Activated T-cell treated with anti-CD3 and anti-CD28 coated beads, Interleukin-2, amount 50 U/mL, for 72 hours (primary cell): ENCODE measurements at regions not wholly inside any gene's neighbourhood (a gene's known extent, or its start where the extent isn't known, plus 50 kb on each side); places are given as distances from the start of the nearest gene placed in this dataset.
"Not testable (repeated sequence)": the region's sequence is repeated elsewhere in the genome, so short reads cannot be mapped to it uniquely, and the experiment has no call there.

Experiments
- ATAC-seq, 2 donors: fragments of 150-1000 bp; cut with Tn5 transposase; replicated peaks in 1 of 2; 2 replicates each; pipeline ENCODE4 v1.10.0; 2021; ENCODE audit warnings: moderate library complexity in 2 of 2, mild to moderate bottlenecking in 1 of 2
- DNase-seq, 2 donors: peaks; one replicate each; pipeline ENCODE4 v3.0.0; 2021 to 2022; ENCODE audit warnings: mixed read lengths in 1 of 2
- H3K27ac Mint-ChIP-seq: one replicate; pipeline ENCODE4 v1.8.0; 2022; ENCODE audit warnings: mild to moderate bottlenecking, moderate library complexity, mixed read lengths
- H3K27me3 Mint-ChIP-seq: one replicate; pipeline ENCODE4 v1.8.0; 2022; ENCODE audit warnings: low read depth, mixed read lengths
- H3K36me3 Mint-ChIP-seq, 2 donors: one replicate each; pipeline ENCODE4 v1.8.0; 2022; ENCODE audit warnings: mixed read lengths in 2 of 2, mild to moderate bottlenecking in 1 of 2; ENCODE audit not compliant: insufficient read depth in 2 of 2
- H3K4me1 Mint-ChIP-seq: one replicate; pipeline ENCODE4 v1.8.0; 2022; ENCODE audit warnings: low read depth, mixed read lengths
- H3K4me3 Mint-ChIP-seq, 2 donors: one replicate each; pipeline ENCODE4 v1.8.0; 2022; ENCODE audit warnings: mild to moderate bottlenecking in 2 of 2, mixed read lengths in 2 of 2, moderate library complexity in 2 of 2
- H3K9me3 Mint-ChIP-seq, 2 donors: one replicate each; pipeline ENCODE4 v1.8.0; 2022; ENCODE audit warnings: mixed read lengths in 2 of 2

- not testable (repeated sequence) for DNase-seq, ATAC-seq, H3K4me1 Mint-ChIP-seq, H3K9me3 Mint-ChIP-seq, H3K27ac Mint-ChIP-seq, H3K27me3 Mint-ChIP-seq, H3K36me3 Mint-ChIP-seq, H3K4me3 Mint-ChIP-seq
Measured at GRCh38 chr4:130038540-130038939, 942.6 kb downstream of the C4orf33 start.

DNA sequence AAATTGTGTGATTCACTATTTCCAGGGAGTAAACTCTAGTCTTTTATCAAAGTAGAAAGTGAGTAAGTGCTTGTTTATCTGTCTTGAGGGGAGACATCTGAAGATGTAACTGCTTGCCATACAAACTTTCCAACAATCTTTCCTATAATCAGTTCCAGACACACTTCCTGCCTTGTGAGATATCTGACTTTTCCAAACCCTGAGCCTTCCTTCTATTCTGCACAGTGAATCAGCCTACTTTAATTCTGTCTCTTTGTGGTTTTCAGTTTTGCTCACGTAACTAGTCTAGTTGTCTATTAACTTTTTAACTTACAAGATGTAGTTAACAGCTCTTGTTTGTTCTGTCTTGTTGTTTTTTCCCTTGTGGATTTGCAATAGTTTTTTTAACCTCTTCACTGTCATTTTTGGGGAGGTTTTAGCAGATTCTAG lies 947.8 kb downstream of the C4orf33 start:
- H3K4me1 Mint-ChIP-seq: no peaks in the 10 kb centered on the region
- H3K9me3 Mint-ChIP-seq: peaks cover 2 to 7% of the 10 kb centered on the region in 2 donors
- H3K27me3 Mint-ChIP-seq: no peaks in the 10 kb centered on the region
- no peak for DNase-seq
- H3K36me3 Mint-ChIP-seq: no peaks in the 10 kb centered on the region
- no peak overlapping the region for H3K27ac Mint-ChIP-seq
- H3K4me3 Mint-ChIP-seq: no peak overlapping the region
- ATAC-seq: no peak

DNA sequence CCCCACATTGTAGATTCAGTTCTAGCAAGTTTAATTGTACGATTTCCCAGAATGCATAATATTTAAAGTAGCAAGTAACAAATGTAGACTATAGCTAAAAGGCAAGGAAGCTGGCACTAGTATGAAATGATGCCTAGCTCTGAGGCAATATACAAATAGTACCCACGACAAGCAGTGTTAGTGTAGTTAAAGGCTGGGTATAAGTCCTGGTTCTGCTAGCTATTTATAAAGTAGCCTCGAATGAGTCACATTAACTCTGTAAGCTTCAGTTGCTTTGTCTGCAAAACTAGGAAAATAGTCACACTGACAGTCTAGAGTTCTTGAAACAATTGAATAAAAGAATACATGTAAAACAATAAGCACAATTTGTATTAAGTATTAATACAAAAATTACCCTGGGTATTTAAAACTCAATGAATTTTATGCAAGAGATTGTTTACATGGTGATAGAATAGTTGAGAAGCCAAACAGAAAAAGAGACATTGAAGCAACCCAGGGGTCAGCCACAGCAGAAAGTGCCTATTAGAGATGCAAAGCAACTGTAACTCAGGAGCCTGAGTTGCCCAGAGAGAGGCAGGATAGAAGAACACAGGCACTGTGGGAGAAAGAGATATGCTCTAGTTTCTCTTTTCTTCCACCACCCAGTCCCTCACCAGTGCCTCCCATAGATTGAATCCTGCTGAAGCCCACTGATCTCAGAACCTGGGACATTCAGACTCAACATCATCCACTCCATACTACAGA lies 949.0 kb downstream of the C4orf33 start:
- no peaks in the 10 kb centered on the region for H3K4me1 Mint-ChIP-seq
- no peaks in the 10 kb centered on the region for H3K36me3 Mint-ChIP-seq
- H3K9me3 Mint-ChIP-seq: peaks cover 2 to 7% of the 10 kb centered on the region in 2 donors
- H3K27me3 Mint-ChIP-seq: no peaks in the 10 kb centered on the region
- H3K27ac Mint-ChIP-seq: no peak overlapping the region
- DNase-seq (no peak), ATAC-seq (no peak)
- H3K4me3 Mint-ChIP-seq: no peak overlapping the region

DNA sequence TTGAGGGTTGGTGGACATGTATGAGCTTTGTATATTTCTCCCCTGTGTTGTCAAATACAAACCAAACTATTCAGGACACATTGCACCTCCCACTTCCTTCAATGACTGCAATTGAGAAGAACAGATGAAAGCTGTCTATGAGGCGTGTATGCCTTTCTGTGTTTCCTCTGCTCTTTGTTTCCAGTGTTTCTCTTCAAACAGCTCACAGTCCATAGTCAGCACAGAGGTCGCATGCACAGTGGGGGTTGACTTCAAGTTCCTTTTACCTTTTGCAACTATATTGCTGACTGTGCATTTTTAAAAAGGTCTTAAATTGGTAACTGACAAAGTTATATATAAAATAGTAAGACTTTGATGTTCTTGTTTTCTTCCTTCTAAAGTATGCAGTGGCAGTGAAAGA lies 957.8 kb downstream of the C4orf33 start:
- DNase-seq: no peak
- no peaks in the 10 kb centered on the region for H3K4me1 Mint-ChIP-seq
- peaks cover 2 to 3% of the 10 kb centered on the region in 2 donors for H3K9me3 Mint-ChIP-seq
- H3K27me3 Mint-ChIP-seq: no peaks in the 10 kb centered on the region
- H3K36me3 Mint-ChIP-seq: peaks cover 0 to 1% of the 10 kb centered on the region in 2 donors
- no peak for ATAC-seq
- no peak overlapping the region for H3K27ac Mint-ChIP-seq
- no peak overlapping the region for H3K4me3 Mint-ChIP-seq

DNA sequence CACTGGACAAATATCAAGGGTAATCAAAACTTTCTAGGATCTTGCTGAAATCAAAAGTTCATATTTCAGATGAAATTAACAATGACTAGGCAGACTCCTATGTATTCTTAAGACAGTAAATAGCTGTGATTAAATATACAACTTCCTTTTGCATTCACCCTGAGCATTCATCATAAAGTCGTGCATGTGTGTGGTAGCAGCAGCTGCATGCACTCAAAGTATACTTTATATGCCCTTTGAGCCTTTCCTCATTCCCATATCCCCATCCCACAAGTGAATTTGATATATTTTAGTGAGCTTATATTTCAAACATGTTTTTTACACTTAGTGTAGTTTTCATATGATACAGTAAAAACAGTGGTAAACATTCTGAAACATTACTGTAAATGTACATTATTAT lies 959.0 kb downstream of the C4orf33 start:
- Mint-ChIP-seq H3K4me1 (no peaks in the 10 kb centered on the region), H3K27me3 (no peaks in the 10 kb centered on the region), H3K9me3 (peaks cover 0 to 3% of the 10 kb centered on the region in 2 donors), H3K27ac (no peak overlapping the region), H3K36me3 (peaks cover 0 to 1% of the 10 kb centered on the region in 2 donors), H3K4me3 (no peak overlapping the region)
- no peak for DNase-seq
- ATAC-seq: no peak

DNA sequence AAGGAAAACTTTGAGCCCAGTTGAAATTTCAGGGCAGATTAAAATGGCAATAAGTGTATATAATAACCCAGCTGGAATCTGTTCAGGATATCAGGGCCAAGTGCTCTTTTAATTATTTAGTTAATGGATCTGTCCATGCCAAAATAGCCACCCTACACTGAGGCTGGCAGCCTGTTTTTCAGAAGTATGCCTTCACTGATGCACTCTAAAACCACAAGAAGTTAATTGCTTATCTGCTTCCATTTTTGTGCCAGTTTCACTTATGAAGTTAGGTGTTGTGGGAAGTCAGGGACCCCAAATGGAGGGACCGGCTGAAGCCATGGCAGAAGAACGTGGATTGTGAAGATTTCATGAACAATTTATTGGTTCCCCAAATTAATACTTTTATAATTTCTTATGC lies 960.3 kb downstream of the C4orf33 start:
- DNase-seq: no peak
- Mint-ChIP-seq H3K27me3 (no peaks in the 10 kb centered on the region), H3K4me1 (no peaks in the 10 kb centered on the region), H3K9me3 (peaks cover 2 to 5% of the 10 kb centered on the region in 2 donors), H3K4me3 (no peak overlapping the region), H3K27ac (no peak overlapping the region), H3K36me3 (peaks cover 0 to 1% of the 10 kb centered on the region in 2 donors)
- ATAC-seq: no peak

DNA sequence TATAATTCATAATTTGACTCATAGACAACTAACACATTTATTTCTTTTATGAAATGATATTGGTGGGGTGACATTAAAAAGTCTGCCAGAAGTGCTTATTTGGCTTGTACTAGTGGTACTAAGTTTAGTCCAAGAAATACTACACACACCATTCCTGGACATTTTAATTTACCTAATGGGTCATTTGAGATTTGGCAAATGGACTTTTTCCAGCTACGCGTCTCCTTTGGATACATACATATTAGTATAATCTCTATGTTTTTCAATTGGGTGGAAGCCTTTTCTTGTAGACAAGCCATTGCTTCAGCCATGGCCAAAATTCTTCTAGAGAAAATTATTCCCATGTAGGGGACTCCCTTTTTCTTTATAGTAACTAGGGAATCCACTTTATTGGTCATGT lies 968.5 kb downstream of the C4orf33 start:
- Mint-ChIP-seq H3K36me3 (no peaks in the 10 kb centered on the region), H3K4me1 (no peaks in the 10 kb centered on the region), H3K4me3 (no peak overlapping the region), H3K27me3 (no peaks in the 10 kb centered on the region), H3K9me3 (peaks cover 2 to 4% of the 10 kb centered on the region in 2 donors), H3K27ac (no peak overlapping the region)
- DNase-seq: no peak
- ATAC-seq: no peak

DNA sequence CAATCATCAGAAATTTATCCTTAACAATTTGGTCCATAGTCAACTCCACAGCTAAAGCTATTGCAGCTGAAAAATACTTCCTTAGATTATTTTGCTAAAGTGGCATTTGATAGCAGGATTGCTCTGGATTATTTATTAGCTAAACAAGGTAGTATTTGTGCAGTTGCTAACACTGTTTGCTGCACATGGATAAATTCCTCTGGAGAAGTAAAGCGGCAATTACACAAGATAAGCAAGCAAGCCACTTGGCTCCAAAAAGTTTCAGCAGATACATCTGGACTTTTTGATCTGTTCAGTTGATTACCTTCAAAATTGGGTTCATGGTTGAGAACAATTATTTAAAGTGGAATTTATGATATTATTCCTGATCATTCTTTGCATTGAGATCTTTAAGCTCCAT lies 971.5 kb downstream of the C4orf33 start:
- H3K27me3 Mint-ChIP-seq: no peaks in the 10 kb centered on the region
- H3K4me3 Mint-ChIP-seq: no peak overlapping the region
- ATAC-seq (no peak), DNase-seq (no peak)
- no peaks in the 10 kb centered on the region for H3K36me3 Mint-ChIP-seq
- peaks cover 0 to 2% of the 10 kb centered on the region in 2 donors for H3K9me3 Mint-ChIP-seq
- no peaks in the 10 kb centered on the region for H3K4me1 Mint-ChIP-seq
- H3K27ac Mint-ChIP-seq: no peak overlapping the region

DNA sequence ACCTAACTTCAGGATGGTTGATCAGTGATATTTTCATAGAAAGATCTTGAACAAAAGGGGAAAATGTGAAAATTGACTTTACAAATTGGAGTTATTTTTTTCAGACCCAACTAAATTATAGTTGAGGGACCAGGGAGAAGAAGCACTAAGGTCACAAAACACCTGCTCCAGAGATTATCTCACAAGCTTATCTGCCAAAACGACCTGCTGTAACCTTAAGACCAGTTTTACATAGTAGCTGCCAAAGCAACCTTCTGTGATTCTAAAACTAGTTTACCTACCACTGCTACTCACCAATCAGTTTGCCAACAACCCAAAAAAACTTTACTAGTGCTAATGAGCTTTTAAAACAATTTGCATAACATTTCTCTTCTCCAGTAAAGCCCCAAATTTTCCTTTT lies 972.1 kb downstream of the C4orf33 start:
- Mint-ChIP-seq H3K4me3 (no peak overlapping the region), H3K27ac (no peak overlapping the region), H3K36me3 (no peaks in the 10 kb centered on the region), H3K27me3 (no peaks in the 10 kb centered on the region), H3K9me3 (peaks cover 0 to 2% of the 10 kb centered on the region in 2 donors), H3K4me1 (no peaks in the 10 kb centered on the region)
- ATAC-seq: no peak
- no peak for DNase-seq

DNA sequence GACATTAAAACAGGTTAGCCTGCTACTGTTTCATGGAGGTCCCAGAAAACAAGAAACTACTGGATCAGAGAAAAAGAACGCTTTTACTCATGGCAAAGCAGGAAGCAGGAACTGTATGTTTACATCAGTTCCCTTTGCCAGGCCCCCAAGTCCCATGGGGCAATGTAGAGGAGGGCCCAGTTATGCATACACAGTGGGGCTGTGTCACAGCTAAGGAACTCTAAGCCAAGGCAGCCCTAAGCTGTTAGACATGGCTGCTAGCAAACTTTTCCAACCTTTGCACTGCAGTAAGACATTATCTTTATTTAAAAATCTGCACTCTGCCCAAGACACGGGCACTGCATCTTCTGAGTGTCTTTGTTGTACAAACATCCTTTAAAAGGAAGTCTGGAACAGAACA lies 975.8 kb downstream of the C4orf33 start:
- DNase-seq (no peak), ATAC-seq (no peak)
- Mint-ChIP-seq H3K4me1 (no peaks in the 10 kb centered on the region), H3K36me3 (peaks cover 1 to 2% of the 10 kb centered on the region in 2 donors), H3K27me3 (no peaks in the 10 kb centered on the region), H3K4me3 (no peak overlapping the region), H3K27ac (no peak overlapping the region), H3K9me3 (peaks cover 2 to 3% of the 10 kb centered on the region in 2 donors)

DNA sequence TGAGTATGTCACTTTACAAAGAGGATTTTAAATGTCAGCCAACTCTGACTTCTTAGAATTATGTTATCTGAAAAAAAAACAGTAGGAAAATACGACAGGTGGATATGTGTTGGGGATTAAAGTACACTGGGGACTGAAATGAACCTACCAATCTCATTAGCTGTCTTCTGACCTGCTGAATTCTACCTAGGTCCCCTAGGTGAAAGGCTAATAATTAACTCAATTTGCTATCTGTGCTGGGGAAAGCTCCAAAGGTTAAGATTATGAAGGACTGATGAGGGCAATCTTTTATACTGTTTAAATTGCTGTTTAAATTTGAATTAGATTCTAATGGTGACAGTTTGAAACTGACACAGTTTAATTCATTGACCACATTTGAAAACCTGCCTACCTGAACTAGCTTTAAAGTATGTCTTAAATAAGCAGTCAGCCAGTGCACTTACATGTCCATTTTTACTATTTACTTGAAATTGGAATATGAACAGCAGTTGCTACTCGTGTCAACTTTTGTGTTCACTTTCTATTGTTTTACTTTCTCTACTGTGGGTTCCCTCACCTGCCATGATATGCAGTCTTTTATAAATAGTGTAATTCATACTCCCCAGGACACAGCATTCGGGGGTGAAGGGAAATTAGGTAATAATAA lies 977.3 kb downstream of the C4orf33 start:
- no peaks in the 10 kb centered on the region for H3K27me3 Mint-ChIP-seq
- peaks cover 1 to 2% of the 10 kb centered on the region in 2 donors for H3K36me3 Mint-ChIP-seq
- H3K27ac Mint-ChIP-seq: no peak overlapping the region
- peaks cover 2 to 3% of the 10 kb centered on the region in 2 donors for H3K9me3 Mint-ChIP-seq
- ATAC-seq (no peak), DNase-seq (no peak)
- H3K4me3 Mint-ChIP-seq: no peak overlapping the region
- H3K4me1 Mint-ChIP-seq: no peaks in the 10 kb centered on the region

- Mint-ChIP-seq H3K27me3 (no peaks in the 10 kb centered on the region), H3K9me3 (peaks cover 2 to 3% of the 10 kb centered on the region in 2 donors), H3K27ac (no peak overlapping the region), H3K4me3 (no peak overlapping the region), H3K36me3 (peaks cover 1 to 2% of the 10 kb centered on the region in 2 donors), H3K4me1 (no peaks in the 10 kb centered on the region)
- DNase-seq (no peak), ATAC-seq (no peak)
Measured at GRCh38 chr4:130074096-130074495, 978.1 kb downstream of the C4orf33 start.

DNA sequence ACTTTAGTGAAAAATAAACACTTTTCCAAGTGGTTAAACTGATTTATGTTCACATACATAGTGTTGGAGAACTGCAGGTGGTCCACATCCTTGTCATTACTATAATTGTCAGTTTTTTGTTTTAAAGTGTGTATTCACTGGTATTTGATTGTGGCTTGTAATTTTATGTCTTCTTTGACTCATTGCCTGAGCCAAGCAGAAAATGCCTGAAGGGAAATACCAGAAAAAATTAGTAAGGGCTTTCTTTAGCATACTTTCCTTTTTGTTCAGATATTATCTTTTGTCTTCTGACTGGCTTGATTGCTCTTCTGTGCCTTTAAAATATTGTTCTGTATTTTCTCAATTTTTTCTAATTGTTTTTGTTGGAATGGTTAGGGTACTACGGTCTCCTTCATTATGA lies 981.3 kb downstream of the C4orf33 start:
- ATAC-seq (no peak), DNase-seq (no peak)
- Mint-ChIP-seq H3K9me3 (peaks cover 2 to 4% of the 10 kb centered on the region in 2 donors), H3K4me1 (no peaks in the 10 kb centered on the region), H3K27me3 (no peaks in the 10 kb centered on the region), H3K4me3 (no peak overlapping the region), H3K36me3 (peaks cover 1 to 2% of the 10 kb centered on the region in 2 donors), H3K27ac (no peak overlapping the region)

GRCh38 chr4:130079027-130079426 lies 983.1 kb downstream of the C4orf33 start:
- not testable (repeated sequence) for H3K27me3 Mint-ChIP-seq, H3K27ac Mint-ChIP-seq, DNase-seq, H3K4me1 Mint-ChIP-seq, H3K9me3 Mint-ChIP-seq, ATAC-seq, H3K4me3 Mint-ChIP-seq, H3K36me3 Mint-ChIP-seq
